ENCODE measurements at regions not wholly inside any gene's neighbourhood (a gene's known extent, or its start where the extent isn't known, plus 50 kb on each side); places are given as distances from the start of the nearest gene placed in this dataset.

DNA sequence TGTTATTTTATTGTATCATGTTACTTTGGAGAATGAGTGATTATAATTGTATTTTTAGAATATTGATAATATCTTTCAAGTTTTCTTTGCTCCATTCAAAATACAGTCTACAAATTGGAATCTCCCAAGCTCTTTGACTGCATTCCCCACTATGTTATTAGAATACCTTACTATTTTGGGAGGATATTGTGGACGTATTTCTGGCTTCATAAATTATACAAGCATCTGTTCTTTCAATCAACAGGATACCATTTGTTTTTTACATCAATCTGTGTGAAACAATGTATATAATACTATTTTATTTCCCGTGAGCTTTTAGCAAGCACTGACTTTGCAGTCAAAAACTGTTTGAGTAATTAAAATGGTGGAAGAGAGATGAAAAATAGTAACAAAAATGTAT is 226.5 kb downstream of the PTPRC start:
- no peak for DNase-seq

- DNase-seq, result no peak
These were observed 228.3 kb downstream of the PTPRC start for GRCh38 chr1:198867182-198867581.

- no peak for DNase-seq
These were observed 234.9 kb downstream of the PTPRC start for GRCh38 chr1:198873696-198874230.

- no peak for DNase-seq
These were observed 237.6 kb downstream of the PTPRC start for GRCh38 chr1:198876371-198876871.

DNA sequence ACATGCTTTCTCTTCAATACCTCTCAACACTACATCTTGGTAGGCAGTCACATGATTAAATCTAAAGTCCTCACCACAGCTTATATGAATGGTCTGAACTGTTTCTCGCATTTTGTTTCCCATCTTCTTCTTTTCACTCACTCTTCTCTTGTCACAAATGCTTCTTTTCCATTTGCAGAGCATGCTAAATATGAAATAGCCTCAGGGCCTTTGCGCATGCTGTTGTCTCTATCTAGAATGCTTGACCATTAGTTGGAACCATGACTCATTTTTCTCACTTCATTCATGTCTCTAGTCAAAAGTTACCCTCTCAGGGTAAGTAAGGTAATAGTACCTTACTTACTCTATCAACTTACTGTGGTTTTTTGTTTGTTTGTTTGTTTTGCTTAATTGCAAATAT is 239.7 kb downstream of the PTPRC start:
- no peak for DNase-seq

GRCh38 chr1:198879711-198880306 is 241.0 kb downstream of the PTPRC start:
- no peak for DNase-seq

GRCh38 chr1:198880397-198880796 is 241.6 kb downstream of the PTPRC start:
- DNase-seq, result no peak

DNA sequence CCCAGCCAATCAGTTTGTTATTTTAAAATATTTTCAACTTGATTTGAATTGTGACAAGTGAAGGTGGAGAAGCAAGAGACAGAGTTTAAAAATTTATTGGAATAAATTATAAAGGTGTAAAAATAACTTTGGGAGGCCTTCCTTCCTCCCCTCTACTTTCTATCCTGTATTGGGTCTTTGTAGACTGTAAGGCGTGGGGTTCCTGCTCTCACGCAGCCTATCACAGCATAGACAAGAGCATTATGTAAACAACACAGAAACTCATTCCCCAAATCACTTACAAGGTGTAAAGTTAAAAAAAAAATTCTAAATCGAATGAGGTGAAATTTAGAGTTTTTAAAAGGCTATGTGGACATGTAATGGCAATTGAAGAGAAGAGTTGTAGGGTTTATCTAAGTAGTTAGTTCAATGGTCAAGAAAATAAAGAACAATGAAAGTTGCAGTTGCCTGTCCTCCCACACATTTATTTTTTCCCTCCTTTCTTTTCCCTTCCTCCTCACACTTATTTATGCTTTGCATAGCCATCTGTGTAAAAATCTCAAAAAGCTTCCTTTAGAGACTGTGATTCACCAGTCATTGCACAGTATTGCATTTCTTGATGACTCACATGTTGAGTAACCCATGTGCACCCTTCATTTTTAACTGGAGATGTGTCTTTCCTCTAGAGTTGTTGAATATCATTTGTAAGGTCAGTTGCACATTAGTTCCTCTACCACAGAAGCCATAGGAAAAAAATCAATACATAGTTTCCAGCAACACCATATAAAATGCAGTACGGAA is 242.2 kb downstream of the PTPRC start:
- no peak for DNase-seq

GRCh38 chr1:198883184-198883583 is 244.3 kb downstream of the PTPRC start:
- no peak for DNase-seq

- no peak for DNase-seq
These were observed 249.0 kb downstream of the PTPRC start for GRCh38 chr1:198887866-198888265.

- DNase-seq, result no peak
These were observed 249.6 kb downstream of the PTPRC start for GRCh38 chr1:198888379-198888943.

DNA sequence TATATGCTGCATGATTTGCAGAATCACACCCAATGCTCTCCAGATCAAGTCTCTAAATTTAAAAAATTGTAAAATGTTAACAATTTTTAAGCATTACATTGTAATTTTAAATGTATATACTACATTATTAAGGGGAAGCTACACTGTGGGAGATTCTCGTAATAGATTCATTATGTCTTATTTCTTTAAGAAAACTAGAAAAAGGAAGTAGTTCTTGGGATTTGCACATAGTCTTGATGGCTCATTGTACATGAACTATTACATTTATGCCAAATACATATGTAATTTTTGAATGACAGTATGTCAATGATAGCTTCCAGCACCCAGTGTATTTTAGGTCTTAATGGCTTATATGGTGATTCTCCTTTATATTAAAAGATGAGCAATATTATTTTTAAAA is 250.3 kb downstream of the PTPRC start:
- no peak for DNase-seq

DNA sequence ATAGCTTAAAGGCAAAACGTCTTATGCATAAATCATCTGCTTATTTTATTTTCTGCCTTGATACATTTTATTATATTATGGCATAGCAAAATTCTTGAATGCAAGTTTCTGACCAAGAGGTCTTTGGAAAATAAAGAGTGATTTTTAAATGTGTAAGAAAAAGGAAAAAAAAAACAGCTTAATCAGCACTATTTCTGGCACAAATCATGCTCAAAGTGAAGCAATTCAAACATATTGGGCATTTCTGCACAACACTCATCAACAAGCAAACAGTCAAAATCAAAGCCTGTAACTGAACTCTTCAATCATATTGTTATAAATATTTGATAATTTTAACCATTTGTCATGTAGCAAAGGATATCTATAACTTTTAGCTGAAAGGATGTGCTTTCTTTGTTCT is 250.9 kb downstream of the PTPRC start:
- DNase-seq, result no peak

GRCh38 chr1:198890214-198890930 is 251.5 kb downstream of the PTPRC start:
- no peak for DNase-seq

- DNase-seq, result no peak
These were observed 253.2 kb downstream of the PTPRC start for GRCh38 chr1:198892065-198892464.

DNA sequence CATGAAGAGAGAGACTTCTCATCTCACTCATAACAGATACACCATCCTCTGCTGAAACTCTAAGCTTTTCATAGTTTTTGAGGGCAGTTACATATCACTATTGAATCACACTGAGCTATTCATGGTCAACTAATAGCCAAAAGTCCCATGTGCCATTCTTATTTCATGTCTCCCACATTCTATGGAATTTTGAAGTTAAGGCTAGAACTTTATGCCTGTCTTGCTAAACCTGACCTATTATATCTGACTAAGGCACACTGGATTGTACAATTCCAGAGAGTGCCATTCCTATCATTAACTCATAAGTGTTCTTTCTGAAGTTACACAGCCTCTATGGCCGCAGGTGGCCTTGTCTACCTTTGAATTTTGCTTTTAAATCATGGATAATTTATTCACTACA is 254.3 kb downstream of the PTPRC start:
- DNase-seq, result no peak

- DNase-seq, result no peak
These were observed 255.1 kb downstream of the PTPRC start for GRCh38 chr1:198893763-198894444.

DNA sequence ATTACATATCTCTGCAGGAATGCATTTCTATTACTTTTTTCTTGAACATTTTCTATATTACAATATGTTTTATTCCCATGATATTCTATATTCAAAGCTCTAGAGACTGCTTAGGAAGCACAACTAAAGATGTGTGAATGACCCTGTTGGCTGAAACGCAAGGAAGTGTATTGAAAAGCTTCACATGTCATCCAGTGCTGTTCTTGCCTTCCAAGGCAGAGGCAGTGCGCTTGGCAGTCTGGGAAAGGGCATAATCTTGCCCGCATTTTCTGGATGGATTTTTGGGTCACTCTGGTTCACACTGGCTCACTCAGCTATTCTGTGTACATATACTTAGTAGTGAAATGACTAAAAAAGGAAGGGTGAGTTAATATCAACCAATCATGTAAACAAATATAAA is 262.4 kb downstream of the PTPRC start:
- no peak for DNase-seq

GRCh38 chr1:198902655-198903054 is 263.8 kb downstream of the PTPRC start:
- no peak for DNase-seq

DNA sequence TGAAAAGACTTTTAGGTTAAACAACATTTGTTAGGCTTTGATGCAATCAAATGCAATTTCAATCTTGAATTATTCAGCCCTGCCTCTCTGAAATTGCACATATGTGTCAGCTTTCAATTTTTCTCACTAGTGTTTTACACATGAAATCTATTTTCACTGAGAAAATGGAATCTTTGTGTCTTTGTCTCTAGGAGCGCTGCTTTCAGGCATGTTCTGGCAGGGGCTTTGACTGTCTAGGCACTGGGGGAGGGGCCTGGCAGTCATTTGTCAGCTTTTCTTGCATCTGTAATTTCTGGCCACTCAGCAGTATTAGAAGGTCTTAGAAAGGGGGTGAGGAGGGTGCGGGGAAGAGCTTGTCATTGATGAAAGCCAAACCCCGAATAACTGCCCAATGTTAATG is 264.4 kb downstream of the PTPRC start:
- DNase-seq, result peak in 1 of 2 experiments; percentile 26

- DNase-seq, result no peak
These were observed 264.8 kb downstream of the PTPRC start for GRCh38 chr1:198903621-198904020.

DNA sequence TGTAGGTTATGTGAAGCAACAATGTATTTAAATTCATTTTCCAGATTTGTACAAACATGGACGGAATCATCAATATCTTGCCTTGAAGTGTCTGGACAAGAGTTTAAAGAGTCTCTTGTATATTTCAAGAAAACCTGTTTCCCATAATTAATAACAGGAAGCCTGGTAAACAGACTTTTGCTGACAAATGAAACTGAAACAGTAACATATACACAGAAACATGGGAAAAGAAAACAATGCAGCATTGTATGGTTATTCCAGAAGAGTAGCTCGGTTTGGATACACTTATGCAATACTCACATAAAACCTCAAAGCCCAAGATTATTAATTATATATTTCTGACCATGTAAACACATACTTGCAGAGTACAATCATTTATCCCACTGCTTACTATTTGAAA is 265.5 kb downstream of the PTPRC start:
- DNase-seq, result no peak
